EH (cell line): ENCODE measurements at regions not wholly inside any gene's neighbourhood (a gene's known extent, or its start where the extent isn't known, plus 50 kb on each side); places are given as distances from the start of the nearest gene placed in this dataset.
A peak's percentile ranks its signal among the peaks of the same experiment; 100 is the strongest.

Source experiments
- DNase-seq: peaks from one replicate; pipeline ENCODE4 v3.0.0-alpha.2; 2015; ENCODE audit warnings: low read depth

GRCh38 chr6:154885214-154885613, 109.9 kb upstream of the TIAM2 start:
- no peak for DNase-seq

DNA sequence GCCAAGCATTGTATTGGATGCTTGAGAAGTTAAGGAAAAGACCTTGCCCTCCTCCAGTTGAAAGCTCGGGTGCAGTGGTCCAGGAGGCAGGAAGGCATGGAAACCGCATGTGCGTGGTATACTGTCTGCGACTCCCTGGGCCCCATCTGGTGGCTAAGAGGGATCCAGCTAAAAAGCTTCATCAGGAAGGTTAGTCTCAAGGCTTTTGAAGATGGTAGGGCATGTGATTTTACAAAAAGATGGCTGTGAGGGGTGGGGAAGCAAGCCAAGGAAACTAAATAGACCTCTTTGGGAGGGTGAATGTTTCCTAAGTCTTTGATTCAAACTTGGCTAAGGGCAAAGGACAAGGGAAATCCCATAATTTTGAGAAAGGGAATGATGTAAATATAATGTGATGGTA, 109.1 kb upstream of the TIAM2 start:
- DNase-seq: no peak

DNA sequence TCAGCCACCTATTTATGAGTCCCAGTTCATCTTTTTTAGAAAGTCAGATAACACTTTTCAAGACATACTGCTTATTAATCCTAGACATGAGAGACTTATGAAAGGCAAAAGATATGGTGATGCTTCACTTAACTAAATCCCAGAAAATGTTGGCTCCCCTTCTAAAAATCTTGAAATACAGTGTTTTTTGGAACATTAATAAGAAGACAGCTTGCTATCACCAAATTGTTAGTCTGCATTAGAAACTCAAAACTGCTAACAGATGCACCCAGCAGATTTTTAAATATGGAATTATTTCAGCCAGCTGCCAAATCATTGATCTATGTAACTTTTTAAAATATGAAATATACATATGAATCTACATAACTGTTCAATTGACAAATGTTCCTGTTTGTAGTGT, 108.6 kb upstream of the TIAM2 start:
- DNase-seq: no peak

- DNase-seq: peak; percentile 13
These were observed 108.1 kb upstream of the TIAM2 start for GRCh38 chr6:154887051-154887450.

GRCh38 chr6:154888421-154889295, 106.5 kb upstream of the TIAM2 start:
- peak; percentile 20 for DNase-seq

GRCh38 chr6:154890874-154891273, 104.2 kb upstream of the TIAM2 start:
- no peak for DNase-seq

DNA sequence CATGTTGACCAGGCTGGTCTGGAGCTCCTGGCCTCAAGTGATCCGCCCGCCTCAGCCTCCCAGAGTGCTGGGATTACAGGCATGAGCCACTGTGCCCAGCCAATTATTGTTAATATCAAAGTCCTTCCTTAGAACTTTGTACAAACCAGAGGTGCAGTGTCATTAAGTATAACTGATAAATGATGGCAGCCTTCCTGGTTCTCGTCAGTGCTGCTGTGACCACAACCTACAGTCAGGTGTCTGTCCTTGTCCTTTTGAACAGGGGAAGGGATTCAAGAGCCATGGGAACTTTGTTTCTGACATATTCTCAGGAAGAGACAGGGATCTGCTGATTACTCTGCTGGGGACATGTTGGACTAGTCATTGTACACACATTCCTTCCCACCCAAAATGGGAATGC, 103.2 kb upstream of the TIAM2 start:
- peak; percentile 51 for DNase-seq

- peak; percentile 62 for DNase-seq
These were observed 101.2 kb upstream of the TIAM2 start for GRCh38 chr6:154893917-154894316.

GRCh38 chr6:154894902-154895301, 100.2 kb upstream of the TIAM2 start:
- no peak for DNase-seq

DNA sequence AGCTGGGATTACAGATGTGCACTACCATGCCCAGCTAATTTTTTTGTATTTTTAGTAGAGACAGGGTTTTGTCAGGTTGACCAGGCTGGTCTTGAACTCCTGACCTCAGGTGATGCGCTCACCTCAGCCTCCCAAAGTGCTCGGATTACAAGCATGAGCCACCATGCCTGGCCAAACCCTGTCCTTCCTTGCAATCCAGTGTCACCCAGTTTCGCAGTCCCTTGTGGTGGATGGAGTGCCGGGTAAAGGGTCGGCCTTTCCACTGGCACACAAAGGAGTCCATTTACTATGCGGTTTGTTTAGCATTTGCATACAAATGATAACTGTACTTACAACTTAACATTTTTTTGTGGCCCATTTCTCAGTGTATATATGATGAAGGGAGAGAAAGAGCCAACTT, 99.3 kb upstream of the TIAM2 start:
- no peak for DNase-seq

- DNase-seq: no peak
These were observed 96.3 kb upstream of the TIAM2 start for GRCh38 chr6:154898821-154899220.

DNA sequence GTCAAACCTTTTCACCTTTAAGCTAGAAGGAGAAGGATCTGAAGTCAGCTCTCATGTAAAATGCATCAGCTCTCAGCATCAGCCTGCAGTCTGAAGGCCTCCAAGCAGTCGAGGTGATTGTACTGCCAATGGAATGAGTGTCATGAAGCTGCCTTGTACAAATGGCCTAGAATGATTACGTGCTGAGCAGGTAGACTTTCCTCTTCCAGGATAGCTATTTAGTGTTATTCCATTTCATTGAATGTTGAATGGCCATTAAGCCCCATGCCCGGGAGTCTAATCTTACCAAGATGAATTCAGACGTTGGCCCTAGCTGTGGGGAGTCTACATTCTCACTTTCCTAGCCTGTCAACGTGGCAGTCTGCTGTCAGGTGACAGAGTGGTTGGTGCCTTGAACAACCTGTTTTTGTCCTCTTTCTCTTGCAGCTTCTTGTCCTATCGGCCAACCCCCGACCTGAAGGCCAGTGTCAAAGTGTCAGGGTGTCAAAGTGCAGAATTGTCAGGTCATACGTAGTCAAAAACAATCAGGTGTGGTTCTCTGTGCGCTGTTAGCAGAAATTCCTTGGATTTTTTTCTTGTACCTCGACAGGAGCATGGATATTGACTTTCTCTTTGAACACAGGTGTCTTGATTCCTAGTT, 95.2 kb upstream of the TIAM2 start:
- no peak for DNase-seq

- DNase-seq: no peak
These were observed 93.1 kb upstream of the TIAM2 start for GRCh38 chr6:154901876-154902552.

- DNase-seq: no peak
These were observed 87.8 kb upstream of the TIAM2 start for GRCh38 chr6:154907291-154907690.

DNA sequence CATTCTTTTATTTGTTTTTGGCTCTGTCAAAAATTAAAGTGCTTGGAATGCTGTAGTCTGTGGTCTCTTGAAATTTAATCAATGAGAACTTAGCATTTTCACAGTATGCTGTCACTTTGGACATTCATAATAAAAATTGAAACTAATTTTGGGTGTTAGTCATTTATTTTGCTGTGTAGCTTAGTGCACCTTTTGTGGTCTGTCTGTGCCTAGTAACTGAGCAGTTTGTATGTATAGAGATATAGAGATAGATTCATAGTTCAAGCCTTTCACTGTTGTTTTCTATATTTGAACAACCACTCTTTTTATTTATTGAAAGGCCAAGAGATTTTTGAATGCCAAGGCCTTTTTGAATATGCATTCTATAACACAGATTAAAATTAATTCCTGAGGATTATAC, 86.4 kb upstream of the TIAM2 start:
- DNase-seq: no peak

- no peak for DNase-seq
These were observed 85.8 kb upstream of the TIAM2 start for GRCh38 chr6:154909311-154909710.

DNA sequence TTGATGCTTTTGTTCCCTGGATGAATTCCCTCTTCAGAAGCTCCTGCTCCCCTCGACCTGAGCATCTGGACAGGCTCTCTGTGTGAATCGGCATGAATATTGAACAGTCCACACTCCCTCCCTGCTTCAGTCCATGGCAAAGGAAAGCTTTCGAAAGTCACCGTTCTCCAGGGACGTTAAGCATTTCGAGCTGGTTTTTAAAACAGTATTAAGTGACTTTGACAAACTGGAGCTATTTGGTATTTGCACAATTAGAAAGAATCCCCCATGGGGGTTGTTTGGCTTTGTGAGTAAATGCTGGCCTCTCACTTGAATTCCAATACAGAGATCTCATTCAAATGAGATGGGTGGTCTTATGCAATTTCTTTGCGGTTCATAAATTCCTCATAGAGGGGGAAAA, 85.3 kb upstream of the TIAM2 start:
- DNase-seq: no peak

DNA sequence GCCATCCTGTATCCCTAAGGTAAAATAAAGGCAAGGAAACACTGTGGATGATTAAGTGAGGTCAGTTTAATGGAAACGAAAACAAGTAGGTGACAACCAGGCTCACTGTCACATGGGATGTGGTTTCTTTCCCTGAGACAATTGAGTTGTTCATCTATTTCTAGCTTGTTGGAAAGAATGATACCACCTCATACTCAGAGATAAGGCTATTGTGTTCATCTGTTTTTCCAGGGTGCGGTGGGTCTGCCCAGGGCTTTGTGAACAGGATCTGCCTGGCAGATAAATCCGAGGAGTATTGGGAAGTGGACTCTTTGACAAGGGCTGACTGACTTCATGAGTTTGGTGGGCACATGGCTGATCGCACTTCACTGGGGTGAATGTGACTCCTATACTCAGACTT, 80.8 kb upstream of the TIAM2 start:
- DNase-seq: no peak

GRCh38 chr6:154916857-154917256, 78.3 kb upstream of the TIAM2 start:
- DNase-seq: no peak

DNA sequence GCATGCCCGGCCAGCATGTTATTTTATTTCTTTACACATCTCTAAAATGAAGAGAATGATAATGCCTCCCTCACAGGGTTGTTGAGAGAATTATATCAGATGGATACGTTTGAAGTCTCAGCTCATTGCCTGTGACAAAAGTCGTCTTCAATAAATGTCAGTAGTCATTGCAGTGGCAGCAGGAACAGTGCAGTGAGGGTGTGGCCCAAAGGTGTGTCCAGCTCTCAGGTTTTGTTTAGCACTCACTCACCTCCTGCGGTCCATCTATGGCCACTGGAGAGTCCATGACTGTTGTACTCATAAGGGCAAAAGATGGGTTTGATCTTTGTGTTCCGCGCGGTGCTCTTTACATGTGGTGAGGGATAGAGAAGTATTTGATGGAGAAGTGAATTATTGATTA, 77.2 kb upstream of the TIAM2 start:
- no peak for DNase-seq

GRCh38 chr6:154919806-154920205, 75.3 kb upstream of the TIAM2 start:
- DNase-seq: no peak

GRCh38 chr6:154920495-154921200, 74.5 kb upstream of the TIAM2 start:
- peak; percentile 64 for DNase-seq
